Urinary bladder (tissue), 3 donors: ENCODE measurements at regions not wholly inside any gene's neighbourhood (a gene's known extent, or its start where the extent isn't known, plus 50 kb on each side); places are given as distances from the start of the nearest gene placed in this dataset.

Experiments
- DNase-seq: peaks from one replicate; pipeline ENCODE4 v3.0.0-alpha.2; 2015; ENCODE audit errors: extremely low spot score
- H3K27ac ChIP-seq: one replicate; pipeline ENCODE4 v1.5.1; 2013; ENCODE audit warnings: low read depth, mild to moderate bottlenecking, moderate library complexity
- H3K36me3 ChIP-seq: one replicate; pipeline ENCODE4 v1.6.1; 2013; ENCODE audit warnings: mild to moderate bottlenecking, moderate library complexity; ENCODE audit not compliant: insufficient read depth
- H3K4me1 ChIP-seq: one replicate; pipeline ENCODE4 v1.6.1; 2013; ENCODE audit warnings: mild to moderate bottlenecking, moderate library complexity; ENCODE audit not compliant: insufficient read depth
- H3K4me3 ChIP-seq: one replicate; pipeline ENCODE4 v1.5.1; 2013; ENCODE audit warnings: low read depth, low read length
- WGBS: extraction: QIAGEN DNeasy Blood & Tissue Kit; methylation state at CpG from one replicate; pipeline ENCODE4 v1.1.7; 2013; 5-methylcytosine and 5-hydroxymethylcytosine counted together
- donor health status: healthy with polysubstance abuse.
- donor health status: healthy.

DNA sequence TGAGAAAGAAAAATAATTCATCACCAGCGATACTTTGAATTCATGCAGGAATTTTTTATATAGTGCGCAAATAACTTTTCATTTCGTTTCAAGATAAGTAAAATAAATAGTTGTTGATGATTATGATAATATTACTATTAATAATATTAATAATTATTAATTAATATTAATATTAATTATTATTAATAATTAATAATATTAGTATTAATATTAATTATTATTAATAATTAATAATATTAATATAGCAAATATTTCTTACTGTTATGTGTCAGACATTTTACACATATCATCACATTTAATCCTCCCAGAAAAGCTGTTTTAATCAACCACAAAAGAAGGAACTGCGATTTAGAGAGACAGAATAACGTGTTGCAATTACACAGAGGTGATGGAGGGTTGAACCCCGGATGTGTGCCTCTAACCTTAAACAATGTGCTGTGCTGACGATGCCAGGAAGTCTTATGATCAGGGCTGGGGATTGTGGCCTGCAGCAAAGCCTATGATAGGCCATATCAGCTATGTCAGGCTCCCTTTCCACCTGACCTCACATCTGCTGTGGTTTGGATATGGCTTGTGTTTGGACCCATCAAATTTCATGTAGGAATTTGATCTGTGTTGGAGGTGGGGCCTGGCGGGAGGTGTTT lies 263.5 kb upstream of the NR2F2 start:
- no peak overlapping the region for H3K4me3 ChIP-seq
- no peaks in the 10 kb centered on the region for H3K4me1 ChIP-seq
- no peak for DNase-seq
- no peaks in the 10 kb centered on the region for H3K36me3 ChIP-seq
- H3K27ac ChIP-seq = no peak overlapping the region
- 86% methylated on average over 8 of the region's 8 CpGs for WGBS

DNA sequence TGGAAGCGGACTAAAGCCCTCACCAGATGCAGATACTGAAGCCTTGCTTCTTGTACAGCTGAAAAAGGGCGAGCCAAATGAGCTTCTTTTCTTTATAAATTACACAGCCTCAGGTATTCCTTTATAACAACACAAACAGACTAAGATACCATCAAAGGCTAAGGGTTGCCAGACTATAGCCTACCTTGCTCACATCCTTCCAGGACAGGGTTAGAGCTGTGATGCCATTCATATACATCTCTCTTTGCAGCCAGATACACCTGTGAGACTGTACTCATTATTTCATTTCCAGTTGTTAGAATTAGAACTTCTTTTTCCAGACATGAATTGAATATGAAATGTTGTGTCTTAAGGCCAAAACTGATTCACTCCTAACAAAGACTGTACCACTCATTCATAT lies 262.8 kb upstream of the NR2F2 start:
- H3K4me1 ChIP-seq = no peaks in the 10 kb centered on the region
- WGBS = 98% methylated on average over 2 of the region's 2 CpGs
- no peak for DNase-seq
- H3K27ac ChIP-seq = no peak overlapping the region
- no peaks in the 10 kb centered on the region for H3K36me3 ChIP-seq
- no peak overlapping the region for H3K4me3 ChIP-seq

DNA sequence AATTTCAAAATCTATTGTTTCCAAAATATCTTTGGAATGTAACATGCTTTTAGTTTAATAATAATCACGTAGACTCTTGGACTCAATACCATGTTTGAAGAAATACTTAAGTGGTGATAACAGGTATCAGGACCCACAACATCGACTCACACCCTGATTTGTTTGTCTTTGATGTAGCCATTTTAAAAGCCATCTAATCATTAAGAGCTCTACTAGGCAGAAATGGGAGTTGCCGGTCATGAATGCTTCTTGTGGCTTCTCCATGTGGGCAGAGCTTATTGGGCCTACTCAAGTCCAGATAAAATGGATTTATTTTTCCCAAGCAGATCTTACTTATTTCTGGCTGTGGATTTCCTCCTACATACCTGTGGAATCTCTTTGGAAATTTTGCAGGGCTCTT lies 261.6 kb upstream of the NR2F2 start:
- Histone ChIP-seq H3K36me3 (no peaks in the 10 kb centered on the region), H3K27ac (no peak overlapping the region), H3K4me3 (no peak overlapping the region), H3K4me1 (no peaks in the 10 kb centered on the region)
- no peak for DNase-seq
- WGBS = 90% methylated on average over 3 of the region's 3 CpGs

DNA sequence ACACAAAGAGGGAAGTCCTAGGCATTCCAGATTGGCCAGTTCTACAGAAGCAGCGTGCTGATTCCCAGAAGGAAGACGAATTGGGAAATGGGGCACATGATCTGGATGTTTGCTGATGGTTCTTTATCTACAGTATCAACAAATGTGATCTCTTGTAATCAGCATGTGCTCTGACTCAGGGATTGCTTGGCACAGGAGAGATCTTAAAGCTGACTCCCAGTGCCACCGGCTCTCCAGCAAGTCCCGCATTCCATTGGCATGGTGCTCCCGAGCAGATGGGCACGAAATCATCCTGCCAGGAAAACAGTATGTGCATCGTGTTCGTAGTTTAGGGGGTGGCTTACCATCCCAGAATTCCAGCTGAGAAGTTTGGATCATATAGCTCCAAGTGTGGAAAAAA lies 259.9 kb upstream of the NR2F2 start:
- Histone ChIP-seq H3K36me3 (no peaks in the 10 kb centered on the region), H3K4me1 (no peaks in the 10 kb centered on the region), H3K27ac (no peak overlapping the region), H3K4me3 (no peak overlapping the region)
- whole genome bisulfite sequencing = 79% methylated on average over 8 of the region's 8 CpGs
- DNase-seq = no peak

DNA sequence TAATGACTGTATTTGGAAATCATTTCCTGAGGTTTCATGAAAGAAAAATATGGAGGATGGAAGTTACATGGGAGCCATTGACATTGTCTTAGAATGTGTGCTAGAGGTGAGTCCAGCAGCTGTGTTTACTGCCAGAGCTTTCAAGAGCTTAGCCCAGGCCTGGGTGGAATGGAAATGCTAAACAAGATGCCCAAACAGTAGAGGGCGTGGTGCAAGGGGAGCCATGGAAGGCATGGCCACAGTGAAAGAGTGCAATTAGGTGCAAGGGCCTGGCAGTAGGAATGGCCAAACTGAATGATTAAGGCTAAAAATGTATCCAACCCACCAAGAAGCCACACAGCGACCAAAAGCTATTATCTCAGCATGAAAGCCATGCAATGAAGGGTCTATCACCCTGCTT lies 257.7 kb upstream of the NR2F2 start:
- Histone ChIP-seq H3K36me3 (no peaks in the 10 kb centered on the region), H3K4me3 (no peak overlapping the region), H3K4me1 (no peaks in the 10 kb centered on the region), H3K27ac (no peak overlapping the region)
- no peak for DNase-seq
- 96% methylated on average over 2 of the region's 2 CpGs for WGBS

DNA sequence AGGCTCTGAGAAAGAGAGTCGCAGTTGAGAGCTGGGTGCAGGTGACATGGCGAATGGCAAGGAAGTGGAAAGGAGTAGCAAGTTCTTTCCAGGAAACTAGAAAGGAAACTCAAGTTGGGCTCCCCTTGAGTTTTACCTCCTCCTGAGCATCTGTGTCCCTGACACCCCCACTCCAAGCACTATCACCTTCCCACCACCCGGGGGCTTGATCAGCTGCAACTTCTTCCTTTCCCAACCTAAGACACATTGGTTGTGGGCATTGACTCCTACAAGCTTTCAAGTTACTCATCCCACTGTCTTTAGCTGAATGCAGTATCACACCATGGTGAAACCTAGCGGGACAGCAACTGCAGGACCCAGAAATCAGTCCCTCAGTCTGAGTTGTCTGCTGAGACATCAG lies 256.6 kb upstream of the NR2F2 start:
- WGBS = 91% methylated on average over 4 of the region's 4 CpGs
- no peaks in the 10 kb centered on the region for H3K36me3 ChIP-seq
- no peak overlapping the region for H3K4me3 ChIP-seq
- DNase-seq = no peak
- H3K27ac ChIP-seq = no peak overlapping the region
- H3K4me1 ChIP-seq = no peaks in the 10 kb centered on the region

DNA sequence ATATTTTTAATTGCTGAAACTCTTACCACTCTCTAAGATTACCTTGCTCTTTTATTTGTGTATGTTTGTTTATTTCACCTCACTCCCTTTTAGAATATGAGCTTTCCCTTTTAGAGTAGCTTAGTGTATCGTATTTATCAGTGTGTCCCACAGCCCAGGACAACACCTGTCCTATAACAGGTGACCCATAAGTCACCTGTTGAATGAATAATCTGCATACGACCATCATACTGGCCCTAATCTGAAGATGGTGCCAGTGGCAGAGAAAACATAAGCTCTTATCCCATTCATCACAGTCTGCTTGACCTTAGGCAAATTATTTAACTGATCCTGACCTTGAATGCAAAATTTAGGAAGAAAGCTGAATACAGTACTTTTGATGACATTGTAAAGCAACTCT lies 254.6 kb upstream of the NR2F2 start:
- no peak for DNase-seq
- 85% methylated on average over 2 of the region's 2 CpGs for WGBS
- H3K27ac ChIP-seq = no peak overlapping the region

DNA sequence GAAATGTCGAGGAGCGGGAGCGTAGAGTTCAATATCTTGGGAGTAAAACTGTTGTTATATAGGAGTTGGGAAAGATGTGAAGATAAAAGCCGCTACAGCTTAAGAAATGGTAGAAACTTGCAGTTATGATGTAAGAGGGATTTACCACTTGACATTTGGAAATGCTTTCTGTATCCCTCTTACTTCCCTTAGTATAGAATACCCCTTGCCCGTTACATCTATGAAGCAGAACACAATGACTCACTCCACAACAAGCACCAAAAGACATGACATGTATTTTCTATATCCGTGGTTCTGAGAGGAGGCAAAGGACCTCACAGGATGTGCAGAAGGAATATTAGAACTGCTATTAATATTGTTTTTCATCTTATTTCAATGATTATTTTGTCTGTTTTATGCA lies 254.2 kb upstream of the NR2F2 start:
- no peak overlapping the region for H3K4me3 ChIP-seq
- no peaks in the 10 kb centered on the region for H3K4me1 ChIP-seq
- no peaks in the 10 kb centered on the region for H3K36me3 ChIP-seq
- no peak overlapping the region for H3K27ac ChIP-seq
- no peak for DNase-seq
- WGBS = 95% methylated on average over 6 of the region's 6 CpGs

More for the DNA sequence above, 254.6 kb upstream of the NR2F2 start:
- no peak overlapping the region for H3K4me3 ChIP-seq
- H3K36me3 ChIP-seq = no peaks in the 10 kb centered on the region
- no peaks in the 10 kb centered on the region for H3K4me1 ChIP-seq

DNA sequence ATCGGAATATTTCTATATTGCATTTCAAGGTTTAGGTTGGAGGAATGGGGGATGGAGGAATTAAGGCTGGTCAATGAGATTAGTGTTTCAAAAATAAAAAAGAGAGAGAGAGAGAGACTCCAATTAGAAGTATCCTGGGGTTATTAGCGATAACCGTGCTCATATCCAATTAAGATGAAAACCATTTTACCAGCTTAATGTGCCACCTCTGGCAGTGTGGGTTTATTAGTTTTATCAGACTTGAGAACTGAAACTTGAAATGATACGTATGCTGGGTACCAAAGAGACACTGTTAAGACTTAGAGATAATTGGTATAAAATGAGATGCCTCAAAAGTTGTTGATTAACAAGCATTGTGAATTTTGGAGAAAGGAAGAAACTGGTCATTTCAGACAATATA lies 251.5 kb upstream of the NR2F2 start:
- 91% methylated on average over 4 of the region's 4 CpGs for WGBS
- H3K4me3 ChIP-seq = no peak overlapping the region
- DNase-seq = no peak
- H3K27ac ChIP-seq = no peak overlapping the region
- no peaks in the 10 kb centered on the region for H3K36me3 ChIP-seq
- no peaks in the 10 kb centered on the region for H3K4me1 ChIP-seq

DNA sequence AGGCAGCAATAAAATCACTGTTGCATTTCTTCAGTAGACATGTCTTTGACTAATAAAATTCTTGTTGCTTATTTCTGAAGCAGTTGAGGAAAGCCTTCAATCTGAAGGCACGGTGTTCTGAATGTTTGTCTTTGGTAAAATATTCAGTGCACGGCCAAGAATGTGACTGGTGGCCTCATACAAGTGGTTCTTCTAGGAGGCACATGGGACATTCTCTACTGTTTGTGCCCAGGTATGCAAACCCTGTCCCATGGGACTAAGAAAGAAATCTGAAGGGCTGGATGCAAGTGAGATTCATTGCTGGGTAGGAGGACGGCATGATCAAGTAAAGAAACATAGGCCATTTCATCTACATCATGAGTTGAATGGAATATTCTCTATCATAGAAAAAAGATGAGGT lies 250.6 kb upstream of the NR2F2 start:
- H3K36me3 ChIP-seq = no peaks in the 10 kb centered on the region
- no peaks in the 10 kb centered on the region for H3K4me1 ChIP-seq
- H3K4me3 ChIP-seq = no peak overlapping the region
- 90% methylated on average over 3 of the region's 3 CpGs for WGBS
- no peak overlapping the region for H3K27ac ChIP-seq
- DNase-seq = no peak

DNA sequence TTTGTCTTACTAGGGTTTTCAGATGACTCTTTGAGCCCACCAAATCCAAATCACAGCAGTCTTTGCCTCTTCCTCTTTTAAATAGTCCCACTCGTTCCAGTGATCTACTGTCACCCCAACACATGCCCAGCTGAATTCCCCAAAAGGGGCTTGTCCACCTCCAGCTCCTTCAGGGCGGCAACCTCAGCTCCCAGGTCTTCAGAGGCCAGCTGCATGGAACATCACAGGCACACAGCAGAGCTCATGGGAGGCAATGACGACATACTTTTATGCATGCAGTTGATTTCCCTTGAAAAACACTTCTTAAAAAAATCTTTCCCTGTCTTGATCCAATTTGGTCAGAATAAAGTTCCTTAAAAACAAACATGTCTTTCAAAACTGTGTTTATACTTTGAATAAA lies 244.3 kb upstream of the NR2F2 start:
- 65% methylated on average over 3 of the region's 3 CpGs for WGBS
- H3K27ac ChIP-seq = no peak overlapping the region
- DNase-seq = no peak

DNA sequence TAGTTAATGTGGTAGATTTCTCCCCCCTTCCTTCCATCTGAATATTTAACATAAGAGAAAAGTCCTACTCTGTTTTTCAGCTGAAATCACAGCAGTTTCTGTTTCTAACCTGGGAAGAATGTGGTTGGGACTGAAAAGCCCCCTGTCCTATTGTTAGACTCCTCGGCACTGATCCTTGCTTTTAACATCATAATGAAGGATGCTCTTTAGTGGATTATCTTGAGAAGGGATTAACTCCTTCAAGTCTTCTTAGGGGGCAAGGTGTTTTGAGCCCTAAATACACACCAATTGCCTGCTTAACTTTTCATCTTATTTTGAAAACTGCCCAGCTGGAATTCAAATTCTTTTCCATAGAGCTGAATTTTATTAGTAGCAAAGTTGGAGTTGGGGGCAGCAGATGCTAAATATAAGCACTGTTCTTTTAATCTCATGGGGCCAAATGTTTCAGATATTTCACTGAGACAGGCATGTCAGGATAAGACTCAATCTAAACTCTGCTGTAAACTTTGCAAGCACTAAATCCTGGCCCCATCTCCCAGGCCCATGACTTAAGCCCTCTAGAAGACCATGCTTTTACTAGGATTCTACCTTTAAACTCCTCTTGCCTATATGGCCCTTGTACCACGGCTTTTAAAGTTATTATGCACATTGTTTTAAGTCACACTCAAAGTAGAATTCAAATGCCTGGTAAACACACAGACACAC lies 243.2 kb upstream of the NR2F2 start:
- WGBS = 22% methylated on average over 2 of the region's 2 CpGs
- H3K4me1 ChIP-seq = no peaks in the 10 kb centered on the region
- H3K27ac ChIP-seq = peak overlapping the region; percentile 18
- no peaks in the 10 kb centered on the region for H3K36me3 ChIP-seq
- no peak for DNase-seq
- no peak overlapping the region for H3K4me3 ChIP-seq

More for the DNA sequence above, 244.3 kb upstream of the NR2F2 start:
- H3K4me1 ChIP-seq = no peaks in the 10 kb centered on the region
- H3K4me3 ChIP-seq = no peak overlapping the region
- no peaks in the 10 kb centered on the region for H3K36me3 ChIP-seq

DNA sequence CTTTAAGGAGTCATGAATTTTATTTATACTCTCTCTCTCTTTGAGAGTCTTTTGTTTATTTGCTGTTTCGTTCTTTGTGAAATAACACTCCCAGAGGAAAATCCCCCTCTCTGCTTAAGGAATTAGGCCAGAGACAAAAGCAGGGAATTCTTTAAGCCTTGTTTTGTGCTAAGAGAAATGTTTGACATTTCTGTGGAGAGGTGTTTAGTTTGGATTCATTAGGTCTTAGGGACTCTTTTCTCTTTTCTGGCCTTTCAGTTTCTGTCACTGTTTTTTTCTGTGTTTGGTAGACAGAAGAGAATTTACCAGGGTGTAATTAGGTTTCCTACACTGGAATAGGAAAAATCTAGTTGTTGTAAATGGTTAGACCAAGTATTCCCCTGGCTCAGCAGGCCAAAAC lies 241.8 kb upstream of the NR2F2 start:
- H3K4me1 ChIP-seq = no peaks in the 10 kb centered on the region
- 36% methylated on average over 1 of the region's 1 CpG for WGBS
- no peak overlapping the region for H3K4me3 ChIP-seq
- DNase-seq = no peak
- no peaks in the 10 kb centered on the region for H3K36me3 ChIP-seq
- no peak overlapping the region for H3K27ac ChIP-seq

DNA sequence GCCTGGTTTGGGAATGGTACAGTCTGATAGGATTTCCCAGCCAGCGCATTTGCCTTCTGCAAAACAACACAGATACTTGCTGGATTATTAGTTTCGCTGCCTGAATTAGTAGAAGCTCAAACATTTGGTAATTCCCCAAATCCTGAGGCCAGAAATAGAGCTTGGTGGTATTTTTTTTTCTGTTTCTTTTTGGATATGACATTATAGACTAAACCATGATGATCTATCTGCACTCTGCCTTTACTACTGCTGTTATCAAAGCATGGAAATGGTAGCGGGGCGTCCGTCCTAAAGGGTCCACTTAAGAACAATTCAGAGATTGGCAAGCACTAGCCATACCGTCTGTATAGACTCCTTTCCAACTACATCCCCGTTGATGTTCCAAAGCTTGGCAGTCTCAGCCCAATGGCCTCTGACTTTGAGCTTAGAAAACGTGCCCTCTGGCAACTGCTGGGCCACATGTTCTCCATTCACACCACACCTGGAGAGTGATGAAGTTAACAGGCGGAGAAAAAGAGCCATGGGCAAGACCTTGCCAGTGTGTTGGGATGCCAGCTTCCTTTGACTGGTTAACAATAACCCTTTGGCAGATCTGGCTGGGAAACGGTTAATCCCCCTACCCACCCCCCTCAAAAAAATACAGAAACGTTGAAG lies 241.0 kb upstream of the NR2F2 start:
- H3K27ac ChIP-seq = no peak overlapping the region
- DNase-seq = no peak
- no peaks in the 10 kb centered on the region for H3K36me3 ChIP-seq
- peaks cover under 1% of the 10 kb centered on the region for H3K4me1 ChIP-seq
- 73% methylated on average over 11 of the region's 11 CpGs for WGBS
- H3K4me3 ChIP-seq = no peak overlapping the region
